Ovary (tissue), 7 donors: ENCODE measurements at regions not wholly inside any gene's neighbourhood (a gene's known extent, or its start where the extent isn't known, plus 50 kb on each side); places are given as distances from the start of the nearest gene placed in this dataset.

Experiments
- DNase-seq, 5 donors: peaks; one replicate each; pipeline ENCODE4 v3.0.0-alpha.2; 2019 to 2020
- H3K27ac ChIP-seq, 2 donors: fragments of 200-600 bp; one replicate each; pipeline versions ENCODE4 v1.5.1 to v1.8.0; 2019 to 2022
- H3K27me3 ChIP-seq: fragments of 200-600 bp; one replicate; pipeline ENCODE4 v1.8.0; 2022
- H3K36me3 ChIP-seq: fragments of 200-600 bp; sonication (generic); one replicate; pipeline ENCODE4 v1.5.1; 2019
- H3K4me1 ChIP-seq: one replicate; pipeline ENCODE4 v1.8.1; 2013; ENCODE audit warnings: mild to moderate bottlenecking, moderate library complexity; ENCODE audit not compliant: insufficient read depth
- H3K4me3 ChIP-seq: fragments of 200-600 bp; sonication (generic); one replicate; pipeline ENCODE4 v1.5.1; 2017
- H3K9me3 ChIP-seq, 2 donors: fragments of 200-600 bp in 1 of 2; sonication (generic) in 1 of 2; one replicate each; pipeline versions ENCODE4 v1.5.1 to v1.8.1; 2013 to 2019; ENCODE audit warnings: mild to moderate bottlenecking in 1 of 2, moderate library complexity in 1 of 2
- EP300 ChIP-seq: sonication (generic); formaldehyde crosslinking; IDR thresholded peaks from one replicate; pipeline ENCODE4 v1.6.1; 2017; ENCODE audit warnings: antibody characterized with exemption
- POLR2A ChIP-seq: fragments of 450-650 bp; IDR thresholded peaks from one replicate; pipeline ENCODE4 v1.6.1; 2017; ENCODE audit warnings: antibody characterized with exemption, mild to moderate bottlenecking, moderate library complexity
- WGBS, 3 donors: extraction: QIAGEN DNeasy Blood & Tissue Kit in 1 of 3; methylation state at CpG; one replicate each; pipeline versions ENCODE4 v1.1.5 to v1.1.7; 2013 to 2017; 5-methylcytosine and 5-hydroxymethylcytosine counted together
- intact Hi-C, 4 donors: fragments of 100-400 bp; cut with DNase I; formaldehyde crosslinking; loops; one replicate each; pipeline versions ENCODE4 v1.11.0 to v1.15.1; 2022 to 2023
- TF ChIP-seq, protein P1 (sequence below), 3 donors: fragments of 450-650 bp in 2 of 3; fragments of 200-600 bp in 1 of 3; IDR thresholded peaks; one replicate each; pipeline versions ENCODE4 v1.5.1 to v1.8.0; 2016 to 2022; ENCODE audit warnings: antibody characterized with exemption in 3 of 3, mild to moderate bottlenecking in 1 of 3
- donor health status: DM: no; HTN: no; CAD: no; lungs with moderate emphysema.
- donor health status: DM: no; HTN: no; CAD: no.
- donor health status: Bipolar disorder and iron deficiency.
- donor health status: DM: no; HTN: no; CAD: no.
- donor health status: DM: yes; HTN: yes; CAD: no.

DNA sequence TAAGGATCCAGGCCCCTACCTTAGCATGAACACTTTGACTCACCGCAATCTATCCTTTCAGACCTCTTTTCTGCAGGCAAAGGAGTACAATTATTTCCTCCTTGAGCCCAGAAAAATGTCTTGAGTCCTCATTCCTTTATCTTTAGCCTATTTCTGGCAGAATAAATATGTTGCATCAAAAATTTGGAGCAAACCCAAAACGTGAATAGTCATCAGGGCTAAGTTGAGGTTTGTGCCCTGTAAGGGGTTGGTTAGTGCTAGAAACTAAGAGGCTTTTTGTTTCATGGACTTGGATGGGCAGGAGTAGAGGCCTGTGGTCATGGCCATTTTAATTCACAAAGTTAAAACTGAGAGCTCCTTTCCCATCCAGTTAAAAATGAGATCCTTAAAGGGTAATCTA is 460.3 kb downstream of the GBA3 start:
- Histone ChIP-seq H3K27me3 (no peaks in the 10 kb centered on the region), H3K27ac (no peak overlapping the region), H3K36me3 (no peaks in the 10 kb centered on the region), H3K9me3 (no peaks in the 10 kb centered on the region), H3K4me1 (no peaks in the 10 kb centered on the region), H3K4me3 (no peak overlapping the region)
- intact Hi-C loops = no loop called here
- WGBS, 3 donors = 66 to 71% (median 68%) methylated on average over 2 of the region's 2 CpGs
- DNase-seq = no peak
- TF ChIP-seq POLR2A (no peak), EP300 (no peak)
- TF ChIP-seq, protein P1, sequence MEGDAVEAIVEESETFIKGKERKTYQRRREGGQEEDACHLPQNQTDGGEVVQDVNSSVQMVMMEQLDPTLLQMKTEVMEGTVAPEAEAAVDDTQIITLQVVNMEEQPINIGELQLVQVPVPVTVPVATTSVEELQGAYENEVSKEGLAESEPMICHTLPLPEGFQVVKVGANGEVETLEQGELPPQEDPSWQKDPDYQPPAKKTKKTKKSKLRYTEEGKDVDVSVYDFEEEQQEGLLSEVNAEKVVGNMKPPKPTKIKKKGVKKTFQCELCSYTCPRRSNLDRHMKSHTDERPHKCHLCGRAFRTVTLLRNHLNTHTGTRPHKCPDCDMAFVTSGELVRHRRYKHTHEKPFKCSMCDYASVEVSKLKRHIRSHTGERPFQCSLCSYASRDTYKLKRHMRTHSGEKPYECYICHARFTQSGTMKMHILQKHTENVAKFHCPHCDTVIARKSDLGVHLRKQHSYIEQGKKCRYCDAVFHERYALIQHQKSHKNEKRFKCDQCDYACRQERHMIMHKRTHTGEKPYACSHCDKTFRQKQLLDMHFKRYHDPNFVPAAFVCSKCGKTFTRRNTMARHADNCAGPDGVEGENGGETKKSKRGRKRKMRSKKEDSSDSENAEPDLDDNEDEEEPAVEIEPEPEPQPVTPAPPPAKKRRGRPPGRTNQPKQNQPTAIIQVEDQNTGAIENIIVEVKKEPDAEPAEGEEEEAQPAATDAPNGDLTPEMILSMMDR (IDR thresholded peaks at IDR 0.05) = no peak

DNA sequence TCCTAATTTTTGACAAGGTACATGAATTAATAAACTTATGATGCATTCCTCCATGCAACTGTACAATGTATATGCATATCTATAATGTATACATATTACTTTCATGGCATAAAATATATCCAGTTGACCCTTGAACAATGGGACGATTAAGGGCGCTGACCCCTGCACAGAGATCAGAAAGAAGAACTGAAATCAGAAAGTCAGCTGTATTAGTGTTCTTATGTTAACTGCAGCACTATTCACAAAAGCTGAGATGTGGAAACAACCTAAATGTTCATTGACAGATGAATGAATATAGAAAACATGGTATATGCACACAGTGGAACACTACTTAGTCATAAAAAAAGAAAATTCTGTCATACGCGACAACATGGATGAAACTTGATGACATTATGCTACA is 457.1 kb downstream of the GBA3 start:
- Histone ChIP-seq H3K36me3 (no peaks in the 10 kb centered on the region), H3K4me3 (no peak overlapping the region), H3K27ac (no peak overlapping the region), H3K4me1 (no peaks in the 10 kb centered on the region), H3K27me3 (no peaks in the 10 kb centered on the region), H3K9me3 (no peaks in the 10 kb centered on the region)
- 91 to 92% (median 91%) methylated on average over 4 of the region's 4 CpGs for WGBS, 3 donors
- DNase-seq = no peak
- intact Hi-C loops = no loop called here
- TF ChIP-seq EP300 (no peak), POLR2A (no peak)
- TF ChIP-seq, protein P1 (IDR thresholded peaks at IDR 0.05) = no peak

DNA sequence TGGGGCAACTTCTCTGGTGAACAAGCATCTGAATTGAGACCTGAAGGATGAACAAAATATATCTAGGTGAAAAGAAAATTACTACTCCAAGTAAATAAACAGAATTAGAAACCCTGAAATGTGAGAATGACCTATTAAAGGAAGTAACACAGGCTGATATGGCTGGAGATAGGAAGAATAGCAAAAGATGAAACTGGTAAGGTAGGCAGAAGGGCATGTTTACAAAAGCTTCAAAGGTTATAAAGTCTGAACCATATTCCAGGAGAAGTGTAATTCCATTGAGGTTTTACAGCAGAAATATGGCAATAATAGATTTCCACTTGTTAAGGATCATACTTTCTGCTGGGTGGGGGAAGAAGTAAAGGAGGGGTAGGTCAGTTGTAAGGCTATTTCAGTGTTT is 452.0 kb downstream of the GBA3 start:
- Histone ChIP-seq H3K9me3 (no peaks in the 10 kb centered on the region), H3K36me3 (no peaks in the 10 kb centered on the region), H3K4me3 (no peak overlapping the region), H3K27ac (no peak overlapping the region), H3K27me3 (no peaks in the 10 kb centered on the region), H3K4me1 (no peaks in the 10 kb centered on the region)
- no peak for DNase-seq
- intact Hi-C loops = no loop called here
- TF ChIP-seq, protein P1 (IDR thresholded peaks at IDR 0.05) = no peak
- TF ChIP-seq POLR2A (no peak), EP300 (no peak)

DNA sequence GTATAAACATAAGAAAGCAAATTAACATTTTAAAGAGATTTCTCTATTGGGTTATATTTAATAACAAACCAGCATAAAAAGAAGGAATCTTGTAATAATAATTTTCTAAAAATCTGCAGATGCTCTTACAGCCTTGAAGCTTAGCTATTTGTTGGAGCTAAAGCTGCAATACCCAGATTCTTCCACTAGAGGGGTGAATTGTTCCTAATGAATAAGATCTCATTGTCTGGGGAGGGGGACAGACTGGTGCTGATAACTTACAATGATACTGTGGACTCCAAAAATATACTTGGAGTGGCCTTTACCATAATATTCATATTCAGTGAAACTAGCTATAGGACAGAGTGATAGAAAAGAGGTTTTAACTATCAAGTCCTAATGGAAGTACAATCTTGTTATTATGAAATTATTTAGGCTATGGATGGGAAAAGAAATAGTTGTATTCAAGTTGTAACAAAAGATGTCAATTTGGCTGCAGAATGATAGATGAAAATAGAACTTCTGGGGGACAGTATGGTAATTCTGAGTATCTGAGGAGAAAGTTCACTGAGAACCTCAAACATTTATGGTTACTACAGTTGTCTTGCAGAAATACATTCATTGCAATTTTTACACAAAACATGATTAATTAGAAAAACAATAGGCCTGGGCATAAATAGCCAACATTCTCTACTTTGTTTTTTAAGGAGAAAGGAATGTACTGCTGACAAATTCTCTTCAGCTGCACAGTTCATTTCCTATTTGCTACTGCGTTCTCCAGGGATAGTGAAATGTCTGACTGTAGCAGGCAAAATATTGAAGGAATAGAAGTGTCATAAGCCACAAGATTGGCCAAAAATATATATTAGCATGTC is 443.3 kb downstream of the GBA3 start:
- intact Hi-C loops = no loop called here
- Histone ChIP-seq H3K9me3 (no peaks in the 10 kb centered on the region), H3K27me3 (no peaks in the 10 kb centered on the region), H3K27ac (no peak overlapping the region), H3K36me3 (no peaks in the 10 kb centered on the region), H3K4me3 (no peak overlapping the region), H3K4me1 (no peaks in the 10 kb centered on the region)
- no peak for TF ChIP-seq POLR2A
- TF ChIP-seq, protein P1 (IDR thresholded peaks at IDR 0.05) = peak in 1 of 3 donors; percentile 25
- 8 to 26% (median 18%) methylated on average over 1 of the region's 1 CpG for WGBS, 3 donors
- no peak for DNase-seq
